NCI-H1048 (cell line): ENCODE measurements at regions not wholly inside any gene's neighbourhood (a gene's known extent, or its start where the extent isn't known, plus 50 kb on each side); places are given as distances from the start of the nearest gene placed in this dataset.

Experiments used
- DNase-seq: peaks from one replicate; lab custom pipeline; 2025; lab: John Stamatoyannopoulos, UW

GRCh38 chr12:107225635-107226034, 132.3 kb upstream of the CRY1 start:
- no peak for DNase-seq

GRCh38 chr12:107226126-107226525, 132.8 kb upstream of the CRY1 start:
- DNase-seq = no peak

DNA sequence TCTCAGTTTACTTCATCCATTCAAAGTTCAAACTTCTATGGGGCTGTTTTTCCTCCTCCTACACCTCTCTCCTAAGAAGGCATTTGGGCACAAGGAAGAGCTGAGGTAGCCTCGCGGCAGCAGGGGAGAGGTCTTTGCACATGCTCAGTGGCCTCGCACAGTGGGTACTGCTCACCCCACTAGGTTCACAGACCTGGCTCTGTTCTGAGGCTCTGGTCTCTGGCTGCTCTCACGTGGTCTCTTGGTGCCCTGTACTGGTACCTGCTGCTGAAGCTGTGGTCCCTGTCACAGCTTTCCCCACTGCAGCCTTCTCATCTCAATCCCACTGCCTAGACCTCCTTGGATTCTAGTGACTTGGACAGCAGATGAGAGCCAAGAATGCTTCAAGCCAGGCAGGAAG, 134.7 kb upstream of the CRY1 start:
- DNase-seq = no peak

DNA sequence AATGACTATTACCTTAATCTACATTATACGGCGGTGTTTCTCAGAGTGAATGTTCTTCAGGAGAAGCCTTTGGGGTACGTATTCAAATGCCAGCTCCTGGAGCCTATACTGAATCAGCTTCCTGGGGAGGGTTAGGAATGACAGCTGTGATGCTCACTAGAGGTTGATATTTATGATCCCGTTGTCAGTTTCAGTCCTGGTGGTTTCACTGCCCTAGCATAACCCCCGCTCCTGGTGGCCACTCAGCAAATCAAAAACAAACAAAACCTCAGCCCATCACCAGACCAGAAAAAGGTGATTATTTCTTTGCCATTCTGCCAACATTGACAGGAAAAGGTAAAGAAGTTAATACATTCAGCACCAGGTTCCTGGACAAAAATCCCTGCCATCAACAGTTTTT, 136.5 kb upstream of the CRY1 start:
- DNase-seq = no peak

GRCh38 chr12:107231303-107231702, 138.0 kb upstream of the CRY1 start:
- no peak for DNase-seq

GRCh38 chr12:107233551-107233950, 140.2 kb upstream of the CRY1 start:
- DNase-seq = no peak

GRCh38 chr12:107235600-107235999, 142.3 kb upstream of the CRY1 start:
- DNase-seq = no peak

- DNase-seq = no peak
These were observed 143.6 kb upstream of the CRY1 start for GRCh38 chr12:107236824-107237511.

GRCh38 chr12:107238296-107238695, 144.9 kb upstream of the CRY1 start:
- no peak for DNase-seq

DNA sequence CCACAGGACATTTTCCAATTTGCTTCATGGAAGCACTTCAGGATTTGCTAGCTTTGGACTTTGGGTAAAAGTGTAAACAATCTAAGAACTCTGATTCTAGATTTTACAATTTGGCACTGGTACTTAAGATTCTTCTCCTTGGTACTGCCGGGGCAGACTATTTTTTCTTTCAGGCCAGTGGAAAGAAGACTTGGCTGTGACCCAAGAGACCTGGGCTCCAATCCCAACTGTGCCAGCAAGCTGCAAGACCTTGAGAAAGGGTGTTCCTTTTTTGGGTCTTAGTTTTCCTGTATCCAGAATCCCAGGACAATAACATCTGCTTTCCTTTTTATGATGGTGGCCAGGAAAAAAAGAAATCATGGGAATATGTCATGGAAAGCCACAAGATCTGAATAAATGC, 148.1 kb upstream of the CRY1 start:
- DNase-seq = no peak

DNA sequence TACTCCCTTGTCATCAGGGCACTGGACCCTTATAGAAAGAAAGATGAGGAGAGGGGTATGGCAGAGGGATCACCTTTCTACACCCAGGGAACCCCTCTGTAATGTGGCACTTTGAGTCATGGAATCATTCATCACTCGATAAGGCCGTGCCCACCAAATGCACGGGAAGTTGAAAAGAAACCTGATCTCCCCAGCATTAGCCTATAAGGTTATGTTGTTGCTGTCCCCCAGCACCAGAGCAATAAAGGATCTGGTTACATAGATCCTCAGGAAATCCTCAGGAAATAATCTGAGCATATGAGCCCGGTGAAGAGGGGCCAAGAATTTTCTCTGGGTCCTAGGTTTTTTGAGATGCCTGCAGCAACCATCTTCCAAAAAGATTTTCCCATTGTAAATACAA, 148.8 kb upstream of the CRY1 start:
- DNase-seq = no peak

- no peak for DNase-seq
These were observed 150.0 kb upstream of the CRY1 start for GRCh38 chr12:107243341-107243740.

GRCh38 chr12:107244584-107244983, 151.2 kb upstream of the CRY1 start:
- DNase-seq = no peak

GRCh38 chr12:107247650-107248049, 154.3 kb upstream of the CRY1 start:
- no peak for DNase-seq

- no peak for DNase-seq
These were observed 154.8 kb upstream of the CRY1 start for GRCh38 chr12:107248187-107248586.

GRCh38 chr12:107251288-107251687, 157.9 kb upstream of the CRY1 start:
- DNase-seq = no peak

DNA sequence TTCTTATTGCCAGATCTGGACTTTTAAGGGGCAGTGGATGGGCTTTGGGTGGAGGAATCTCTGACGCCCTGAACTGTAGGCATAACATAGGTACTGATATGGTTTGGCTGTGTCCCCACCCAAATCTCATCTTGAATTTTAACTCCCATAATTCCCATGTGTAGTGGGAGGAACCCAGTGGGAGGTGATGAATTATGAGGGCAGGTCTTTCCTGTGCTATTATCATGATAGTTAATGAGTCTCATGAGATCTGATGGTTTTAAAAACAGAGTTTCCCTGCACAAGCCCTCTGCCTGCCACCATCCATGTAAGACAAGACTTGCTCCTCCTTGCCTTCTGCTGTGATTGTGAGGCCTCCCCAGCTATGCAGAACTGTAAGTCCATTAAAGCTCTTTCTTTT, 160.0 kb upstream of the CRY1 start:
- no peak for DNase-seq

- DNase-seq = no peak
These were observed 161.0 kb upstream of the CRY1 start for GRCh38 chr12:107254258-107254856.

GRCh38 chr12:107258780-107259179, 165.4 kb upstream of the CRY1 start:
- no peak for DNase-seq

GRCh38 chr12:107263980-107264379, 170.6 kb upstream of the CRY1 start:
- DNase-seq = no peak

- DNase-seq = no peak
These were observed 171.3 kb upstream of the CRY1 start for GRCh38 chr12:107264667-107265066.

DNA sequence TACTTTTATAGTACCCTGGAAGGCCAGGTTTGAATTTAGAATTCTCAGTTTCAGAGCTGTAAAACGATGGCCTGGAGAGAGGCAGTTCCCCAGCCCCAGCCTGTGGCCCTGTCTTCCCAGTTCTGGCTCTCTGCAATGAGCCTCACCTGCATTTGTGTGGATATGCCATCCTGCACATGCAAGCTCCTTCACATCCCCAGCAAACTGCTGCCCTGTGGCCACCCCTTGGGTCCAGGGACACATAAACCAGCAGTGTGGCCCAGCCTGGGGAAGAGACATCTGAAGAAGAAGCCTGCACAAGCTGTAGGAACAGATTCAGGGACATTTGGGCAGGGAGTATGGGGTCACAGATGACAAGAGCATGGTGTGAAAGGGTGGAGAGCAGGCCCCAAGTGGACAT, 174.3 kb upstream of the CRY1 start:
- no peak for DNase-seq

DNA sequence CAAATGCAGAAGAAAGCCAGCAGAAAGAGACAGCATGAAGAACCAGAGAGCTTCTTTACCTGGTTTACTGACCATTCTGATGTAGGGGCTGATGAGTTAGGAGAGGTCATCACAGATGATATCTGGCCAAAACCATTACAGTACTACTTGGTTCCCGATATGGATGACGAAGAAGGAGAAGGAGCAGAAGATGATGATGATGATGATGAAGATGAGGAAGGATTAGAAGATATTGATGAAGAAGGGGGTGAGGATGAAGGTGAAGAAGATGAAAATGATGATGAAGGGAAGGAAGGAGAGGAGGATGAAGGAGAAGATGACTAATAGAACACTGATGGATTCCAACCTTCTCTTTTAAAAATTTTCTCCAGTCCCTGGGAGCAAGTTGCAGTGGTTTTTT, 178.2 kb upstream of the CRY1 start:
- DNase-seq = no peak

GRCh38 chr12:107275530-107275929, 182.2 kb upstream of the CRY1 start:
- DNase-seq = no peak
